Type B pancreatic cell (in vitro differentiated cells): ENCODE measurements at regions not wholly inside any gene's neighbourhood (a gene's known extent, or its start where the extent isn't known, plus 50 kb on each side); places are given as distances from the start of the nearest gene placed in this dataset.

Experiments
- DNase-seq: peaks from one replicate; pipeline ENCODE4 v3.0.0; 2021; ENCODE audit warnings: mixed read lengths; ENCODE audit not compliant: unreplicated experiment; ENCODE audit errors: extremely low spot score
- H3K27ac Mint-ChIP-seq: 2 replicates; pipeline ENCODE4 v1.8.0; 2021; ENCODE audit warnings: mild to moderate bottlenecking, mixed read lengths
- H3K27me3 Mint-ChIP-seq: 2 replicates; pipeline ENCODE4 v1.8.0; 2021; ENCODE audit warnings: mixed read lengths
- H3K36me3 Mint-ChIP-seq: 2 replicates; pipeline ENCODE4 v1.8.0; 2021; ENCODE audit warnings: mixed read lengths
- H3K4me1 Mint-ChIP-seq: one replicate; pipeline ENCODE4 v1.8.0; 2021; ENCODE audit warnings: mixed read lengths; ENCODE audit not compliant: unreplicated experiment
- H3K4me3 Mint-ChIP-seq: 2 replicates; pipeline ENCODE4 v1.8.0; 2021; ENCODE audit warnings: mild to moderate bottlenecking, mixed read lengths
- H3K9me3 Mint-ChIP-seq: 2 replicates; pipeline ENCODE4 v1.8.0; 2021; ENCODE audit warnings: mixed read lengths
- TF ChIP-seq, protein P1 (sequence below): fragments of 200-600 bp; sonication (generic); conservative IDR thresholded peaks from 2 replicates; pipeline ENCODE4 v1.5.0; 2021; ENCODE audit warnings: antibody characterized with exemption, mild to moderate bottlenecking

- Mint-ChIP-seq H3K27ac (no peak overlapping the region), H3K9me3 (no peaks in the 10 kb centered on the region), H3K27me3 (peaks cover 3% of the 10 kb centered on the region), H3K4me1 (peaks cover 37% of the 10 kb centered on the region), H3K4me3 (no peak overlapping the region), H3K36me3 (no peaks in the 10 kb centered on the region)
- TF ChIP-seq, protein P1, sequence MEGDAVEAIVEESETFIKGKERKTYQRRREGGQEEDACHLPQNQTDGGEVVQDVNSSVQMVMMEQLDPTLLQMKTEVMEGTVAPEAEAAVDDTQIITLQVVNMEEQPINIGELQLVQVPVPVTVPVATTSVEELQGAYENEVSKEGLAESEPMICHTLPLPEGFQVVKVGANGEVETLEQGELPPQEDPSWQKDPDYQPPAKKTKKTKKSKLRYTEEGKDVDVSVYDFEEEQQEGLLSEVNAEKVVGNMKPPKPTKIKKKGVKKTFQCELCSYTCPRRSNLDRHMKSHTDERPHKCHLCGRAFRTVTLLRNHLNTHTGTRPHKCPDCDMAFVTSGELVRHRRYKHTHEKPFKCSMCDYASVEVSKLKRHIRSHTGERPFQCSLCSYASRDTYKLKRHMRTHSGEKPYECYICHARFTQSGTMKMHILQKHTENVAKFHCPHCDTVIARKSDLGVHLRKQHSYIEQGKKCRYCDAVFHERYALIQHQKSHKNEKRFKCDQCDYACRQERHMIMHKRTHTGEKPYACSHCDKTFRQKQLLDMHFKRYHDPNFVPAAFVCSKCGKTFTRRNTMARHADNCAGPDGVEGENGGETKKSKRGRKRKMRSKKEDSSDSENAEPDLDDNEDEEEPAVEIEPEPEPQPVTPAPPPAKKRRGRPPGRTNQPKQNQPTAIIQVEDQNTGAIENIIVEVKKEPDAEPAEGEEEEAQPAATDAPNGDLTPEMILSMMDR, result no peak
- DNase-seq, result no peak
These were observed 155.6 kb downstream of the AQP4 start for GRCh38 chr18:26709897-26710296.

DNA sequence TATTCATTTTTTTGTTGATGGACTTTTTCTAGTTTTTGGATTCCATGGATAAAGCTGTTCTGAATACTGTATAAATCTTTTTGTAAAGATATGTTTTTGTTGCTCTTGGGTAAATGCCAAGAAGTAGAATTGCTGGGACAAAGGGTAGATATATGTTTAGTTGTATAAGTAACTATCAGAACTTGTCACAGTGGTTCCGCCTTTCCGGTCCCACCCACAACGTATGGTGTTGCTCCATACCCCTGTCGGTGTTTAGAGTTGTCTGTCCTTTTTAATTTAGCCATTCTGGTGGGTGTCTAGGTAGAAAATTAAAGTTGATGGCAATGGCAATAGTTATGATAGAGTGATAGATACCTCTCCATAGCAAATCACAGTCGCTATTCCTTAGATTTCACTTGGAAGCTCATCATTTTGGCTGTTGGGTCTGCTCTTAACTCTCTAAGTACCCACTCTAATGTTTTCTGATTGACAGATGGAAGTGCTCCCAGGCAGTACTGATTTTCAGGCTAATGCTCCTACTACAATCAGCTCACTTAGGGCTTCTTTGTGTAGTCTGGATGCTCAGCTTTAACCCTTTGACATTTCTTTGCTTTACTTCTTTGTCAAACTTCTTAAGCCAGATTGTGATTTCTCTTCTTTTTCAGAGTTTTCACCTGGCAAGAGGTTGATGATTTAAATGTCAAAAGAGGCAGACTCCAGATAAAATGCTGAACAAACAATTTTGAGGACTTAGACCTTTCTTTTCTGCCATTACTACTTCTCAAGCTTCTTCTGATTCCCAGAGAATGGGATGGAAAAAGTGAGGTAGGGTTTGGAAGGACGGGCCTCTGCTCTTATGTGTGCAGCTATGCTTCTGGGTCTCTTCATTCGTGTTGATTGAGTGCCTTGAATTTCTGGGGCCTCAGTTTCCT, 156.4 kb downstream of the AQP4 start:
- Mint-ChIP-seq H3K36me3 (no peaks in the 10 kb centered on the region), H3K27ac (no peak overlapping the region), H3K9me3 (no peaks in the 10 kb centered on the region), H3K4me3 (no peak overlapping the region), H3K4me1 (peaks cover 37% of the 10 kb centered on the region), H3K27me3 (peaks cover 3% of the 10 kb centered on the region)
- TF ChIP-seq, protein P1, result no peak
- DNase-seq, result no peak

DNA sequence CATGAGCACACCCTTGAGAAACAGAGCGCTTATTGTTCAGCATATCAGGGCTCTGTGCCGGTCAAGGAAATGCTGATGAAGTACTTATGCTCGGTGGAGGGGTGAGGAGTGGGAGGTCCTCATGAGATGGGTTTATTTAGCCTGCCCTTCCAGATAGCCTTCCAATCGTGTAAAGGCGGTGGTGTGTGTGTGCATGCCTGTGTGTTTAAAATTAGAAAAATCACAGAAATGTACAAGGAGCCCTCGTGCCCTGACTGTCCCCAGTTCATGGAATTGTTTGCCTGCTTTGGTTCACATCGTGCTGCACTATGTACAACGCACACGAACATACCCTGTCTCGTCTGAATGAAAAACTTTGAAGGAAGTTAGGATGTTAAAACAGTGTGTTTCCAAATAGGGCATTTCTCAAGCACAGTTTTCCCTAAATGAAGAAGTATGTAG, 158.6 kb downstream of the AQP4 start:
- no peak overlapping the region for H3K4me3 Mint-ChIP-seq
- peaks cover 3% of the 10 kb centered on the region for H3K27me3 Mint-ChIP-seq
- H3K4me1 Mint-ChIP-seq, result peaks cover 44% of the 10 kb centered on the region
- TF ChIP-seq, protein P1, result no peak
- no peak overlapping the region for H3K27ac Mint-ChIP-seq
- DNase-seq, result no peak
- no peaks in the 10 kb centered on the region for H3K36me3 Mint-ChIP-seq
- H3K9me3 Mint-ChIP-seq, result peaks cover 5% of the 10 kb centered on the region

DNA sequence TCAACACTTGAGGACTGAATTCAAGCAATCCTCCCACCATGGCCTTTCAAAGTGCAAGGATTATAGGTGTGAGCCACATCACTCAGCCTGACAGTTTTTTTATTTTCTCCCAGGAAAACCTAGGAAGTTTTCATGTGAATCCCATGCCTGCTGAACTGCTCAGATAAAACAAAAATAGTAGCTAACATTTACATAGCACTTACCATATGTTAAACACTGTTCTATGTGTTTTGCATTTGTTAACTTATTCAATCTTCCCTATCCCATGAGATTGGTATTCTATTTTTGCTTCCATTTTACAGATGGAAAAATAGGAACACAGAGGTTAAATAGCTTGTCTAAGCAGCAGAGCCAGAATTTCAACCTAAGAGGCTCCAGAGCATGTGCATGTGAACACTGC, 157.4 kb upstream of the KCTD1 start:
- TF ChIP-seq, protein P1, result no peak
- H3K27ac Mint-ChIP-seq, result no peak overlapping the region
- DNase-seq, result no peak
- peaks cover 41% of the 10 kb centered on the region for H3K4me1 Mint-ChIP-seq
- peaks cover 3% of the 10 kb centered on the region for H3K27me3 Mint-ChIP-seq
- no peak overlapping the region for H3K4me3 Mint-ChIP-seq
- H3K9me3 Mint-ChIP-seq, result peaks cover 5% of the 10 kb centered on the region
- no peaks in the 10 kb centered on the region for H3K36me3 Mint-ChIP-seq

- no peaks in the 10 kb centered on the region for H3K27me3 Mint-ChIP-seq
- TF ChIP-seq, protein P1, result no peak
- peak overlapping the region; percentile 40 for H3K4me3 Mint-ChIP-seq
- peak overlapping the region; percentile 35 for H3K27ac Mint-ChIP-seq
- no peak for DNase-seq
- peaks cover 24% of the 10 kb centered on the region for H3K4me1 Mint-ChIP-seq
- H3K9me3 Mint-ChIP-seq, result peaks cover 5% of the 10 kb centered on the region
- H3K36me3 Mint-ChIP-seq, result no peaks in the 10 kb centered on the region
These were observed 155.0 kb upstream of the KCTD1 start for GRCh38 chr18:26703170-26703930.
